Ascending aorta (tissue), 2 donors: ENCODE measurements at regions not wholly inside any gene's neighbourhood (a gene's known extent, or its start where the extent isn't known, plus 50 kb on each side); places are given as distances from the start of the nearest gene placed in this dataset.

Experiments
- DNase-seq, 2 donors: peaks; one replicate each; pipeline ENCODE4 v3.0.0-alpha.2; 2019; ENCODE audit warnings: low spot score in 2 of 2
- H3K27ac ChIP-seq, 2 donors: fragments of 200-600 bp; sonication (generic); one replicate each; pipeline ENCODE4 v1.5.1; 2016 to 2017; ENCODE audit warnings: mild to moderate bottlenecking in 1 of 2
- H3K27me3 ChIP-seq: fragments of 200-600 bp; sonication (generic); one replicate; pipeline ENCODE4 v1.5.1; 2017
- H3K36me3 ChIP-seq, 2 donors: fragments of 200-600 bp; sonication (generic); one replicate each; pipeline ENCODE4 v1.5.1; 2016
- H3K4me1 ChIP-seq, 2 donors: fragments of 200-600 bp; sonication (generic); one replicate each; pipeline ENCODE4 v1.5.1; 2016 to 2017; ENCODE audit warnings: mild to moderate bottlenecking in 1 of 2
- H3K4me3 ChIP-seq, 2 donors: fragments of 200-600 bp; sonication (generic); one replicate each; pipeline ENCODE4 v1.5.1; 2016 to 2017; ENCODE audit warnings: mild to moderate bottlenecking in 1 of 2
- H3K9me3 ChIP-seq, 2 donors: fragments of 200-600 bp; sonication (generic); one replicate each; pipeline ENCODE4 v1.5.1; 2016
- intact Hi-C: fragments of 100-400 bp; cut with DNase I; formaldehyde crosslinking; loops from one replicate; pipeline ENCODE4 v1.15.1; 2023
- TF ChIP-seq, protein P1 (sequence below), 3 experiments: fragments of 200-600 bp in 2 of 3; fragments of 450-650 bp in 1 of 3; sonication (generic) in 2 of 3; IDR thresholded peaks; one replicate each; pipeline ENCODE4 v1.5.1; 2016 to 2019; ENCODE audit warnings: antibody characterized with exemption in 3 of 3, mild to moderate bottlenecking in 1 of 3, moderate library complexity in 1 of 3

DNA sequence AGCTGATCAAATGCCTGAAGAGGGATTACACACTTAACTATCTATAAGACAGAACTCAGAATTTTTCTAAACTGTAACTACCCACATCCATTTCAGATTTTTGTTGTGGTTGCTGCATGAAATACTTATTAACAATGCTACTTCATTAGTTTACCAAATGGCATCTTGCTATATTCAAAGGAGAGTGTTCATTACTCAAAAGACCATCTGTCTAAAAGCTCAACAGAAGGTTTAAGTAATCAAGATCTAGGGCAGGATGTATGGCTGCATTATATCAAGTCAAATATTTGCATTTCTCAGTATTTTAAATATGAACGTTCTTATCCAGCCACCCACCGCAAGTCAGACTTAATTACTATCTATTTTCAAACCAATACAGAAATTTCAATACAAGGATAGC, 79.9 kb downstream of the SIPA1L2 start:
- Histone ChIP-seq H3K4me1 (peaks cover 0 to 7% of the 10 kb centered on the region in 2 donors), H3K4me3 (no peak overlapping the region), H3K36me3 (no peaks in the 10 kb centered on the region), H3K27me3 (no peaks in the 10 kb centered on the region), H3K9me3 (no peaks in the 10 kb centered on the region), H3K27ac (no peak overlapping the region)
- intact Hi-C loops: no loop called here
- TF ChIP-seq, protein P1, sequence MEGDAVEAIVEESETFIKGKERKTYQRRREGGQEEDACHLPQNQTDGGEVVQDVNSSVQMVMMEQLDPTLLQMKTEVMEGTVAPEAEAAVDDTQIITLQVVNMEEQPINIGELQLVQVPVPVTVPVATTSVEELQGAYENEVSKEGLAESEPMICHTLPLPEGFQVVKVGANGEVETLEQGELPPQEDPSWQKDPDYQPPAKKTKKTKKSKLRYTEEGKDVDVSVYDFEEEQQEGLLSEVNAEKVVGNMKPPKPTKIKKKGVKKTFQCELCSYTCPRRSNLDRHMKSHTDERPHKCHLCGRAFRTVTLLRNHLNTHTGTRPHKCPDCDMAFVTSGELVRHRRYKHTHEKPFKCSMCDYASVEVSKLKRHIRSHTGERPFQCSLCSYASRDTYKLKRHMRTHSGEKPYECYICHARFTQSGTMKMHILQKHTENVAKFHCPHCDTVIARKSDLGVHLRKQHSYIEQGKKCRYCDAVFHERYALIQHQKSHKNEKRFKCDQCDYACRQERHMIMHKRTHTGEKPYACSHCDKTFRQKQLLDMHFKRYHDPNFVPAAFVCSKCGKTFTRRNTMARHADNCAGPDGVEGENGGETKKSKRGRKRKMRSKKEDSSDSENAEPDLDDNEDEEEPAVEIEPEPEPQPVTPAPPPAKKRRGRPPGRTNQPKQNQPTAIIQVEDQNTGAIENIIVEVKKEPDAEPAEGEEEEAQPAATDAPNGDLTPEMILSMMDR (IDR thresholded peaks at IDR 0.05): no peak
- DNase-seq: no peak

DNA sequence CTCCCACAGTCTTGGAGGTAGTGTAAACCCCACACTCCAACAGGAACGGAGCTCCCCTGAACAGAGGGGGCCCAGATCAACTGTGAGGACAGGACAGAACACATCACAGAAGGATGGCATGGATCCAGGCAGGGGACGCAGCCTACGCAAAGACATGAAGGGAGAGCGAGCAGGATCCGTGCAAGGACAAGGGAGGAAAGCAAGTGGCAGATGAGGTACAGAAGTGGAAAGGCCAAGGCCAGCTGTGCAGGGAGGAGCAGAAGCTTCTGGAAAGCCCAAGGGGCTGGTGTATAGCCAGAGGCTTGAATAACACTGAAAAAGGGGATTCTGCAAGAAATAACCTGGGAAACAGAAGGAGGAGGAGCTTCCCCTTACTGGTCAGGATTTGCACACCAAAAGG, 81.2 kb downstream of the SIPA1L2 start:
- Histone ChIP-seq H3K4me3 (no peak overlapping the region), H3K27me3 (no peaks in the 10 kb centered on the region), H3K9me3 (no peaks in the 10 kb centered on the region), H3K27ac (no peak overlapping the region), H3K36me3 (no peaks in the 10 kb centered on the region), H3K4me1 (peaks cover 0 to 4% of the 10 kb centered on the region in 2 donors)
- DNase-seq: no peak
- TF ChIP-seq, protein P1 (IDR thresholded peaks at IDR 0.05): no peak
- intact Hi-C loops: no loop called here

DNA sequence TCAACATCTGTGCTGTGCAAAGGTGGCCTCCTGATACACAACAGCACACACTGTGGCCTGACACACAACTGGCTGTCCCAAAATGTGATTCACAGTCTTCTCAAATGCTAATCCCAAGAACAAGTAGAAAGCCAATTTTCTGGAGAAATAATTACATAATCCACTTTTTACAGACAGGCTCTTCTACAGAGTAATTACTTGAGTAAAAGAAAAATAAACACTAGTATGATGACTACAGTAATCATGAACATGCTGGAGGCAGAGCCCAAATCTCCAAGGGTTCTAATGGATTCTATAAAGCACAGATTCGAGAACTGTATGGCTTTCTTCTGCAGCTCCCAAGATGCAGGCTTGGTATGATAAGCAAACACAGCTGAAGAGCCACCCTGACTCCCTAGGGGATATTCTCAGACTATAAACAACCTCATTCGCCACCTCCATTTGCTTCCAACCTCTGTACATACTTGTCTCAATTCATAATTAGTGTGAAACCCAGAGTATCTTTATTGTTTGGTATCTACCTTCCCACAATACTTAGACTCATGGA, 81.9 kb downstream of the SIPA1L2 start:
- Histone ChIP-seq H3K36me3 (no peaks in the 10 kb centered on the region), H3K27me3 (no peaks in the 10 kb centered on the region), H3K4me3 (no peak overlapping the region), H3K9me3 (no peaks in the 10 kb centered on the region), H3K27ac (no peak overlapping the region), H3K4me1 (peaks cover 0 to 3% of the 10 kb centered on the region in 2 donors)
- TF ChIP-seq, protein P1 (IDR thresholded peaks at IDR 0.05): no peak
- intact Hi-C loops: no loop called here
- DNase-seq: no peak

DNA sequence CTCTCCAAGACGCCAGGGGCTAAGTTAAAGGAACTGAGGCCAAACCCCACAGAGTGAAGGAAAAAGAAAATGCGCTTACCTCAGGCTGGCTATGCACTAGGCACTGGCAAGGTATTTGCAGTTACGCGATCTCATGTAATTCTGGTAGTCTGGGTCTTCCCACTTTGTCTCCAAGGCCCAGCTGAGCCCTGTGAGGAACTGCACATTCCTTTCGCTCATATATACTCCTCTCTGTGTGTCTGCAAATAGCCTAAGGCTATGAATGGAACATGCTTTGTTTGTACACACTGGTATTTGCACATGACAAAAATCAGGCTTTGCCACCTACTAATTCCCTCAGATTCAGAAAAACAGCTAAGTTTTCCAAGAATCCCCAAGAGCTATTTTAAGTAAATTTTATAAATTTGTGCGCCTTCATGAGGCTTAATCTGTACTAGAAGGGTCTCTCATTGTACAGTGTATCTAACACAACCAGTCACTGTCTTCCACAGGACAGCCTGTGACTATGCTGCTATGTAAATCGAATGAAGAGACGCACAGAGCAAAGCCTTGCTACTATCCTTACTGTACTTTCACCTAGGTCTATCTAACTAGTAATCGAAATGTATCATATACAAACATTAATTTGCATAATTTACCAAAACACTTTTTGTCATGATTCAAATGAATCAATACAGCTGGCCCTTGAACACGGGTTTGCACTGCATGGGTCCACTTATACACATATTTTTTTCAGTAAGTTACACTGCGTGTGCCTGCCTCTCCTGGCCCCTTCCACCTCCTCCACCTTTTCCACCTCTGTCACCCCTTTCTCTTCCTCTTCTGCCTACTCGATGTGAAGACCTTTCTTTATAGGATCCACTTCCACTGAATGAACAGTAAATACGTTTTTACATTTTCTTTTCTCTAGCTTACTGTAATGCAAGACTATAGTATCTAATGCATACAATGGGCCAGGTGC, 87.0 kb downstream of the SIPA1L2 start:
- intact Hi-C loops: no loop called here

DNA sequence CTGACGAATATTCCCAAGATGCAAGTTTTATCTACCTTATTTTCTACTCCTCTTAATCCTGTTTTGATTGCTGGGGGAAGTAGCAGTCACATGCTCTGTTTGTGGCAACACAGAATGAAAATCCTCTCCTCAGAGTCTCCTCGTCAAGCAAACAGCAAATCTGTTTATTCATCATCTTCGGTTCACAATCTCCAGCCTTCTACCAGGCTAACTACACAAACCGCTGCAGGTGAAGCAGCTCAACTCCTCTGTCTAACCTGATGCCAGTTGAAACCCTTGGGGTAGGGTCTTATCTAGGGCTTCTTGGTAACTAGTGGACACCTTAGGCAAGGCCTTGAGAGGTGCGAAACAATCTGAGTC, 91.0 kb downstream of the SIPA1L2 start:
- Histone ChIP-seq H3K4me1 (no peaks in the 10 kb centered on the region), H3K9me3 (no peaks in the 10 kb centered on the region), H3K27ac (no peak overlapping the region), H3K27me3 (no peaks in the 10 kb centered on the region), H3K4me3 (no peak overlapping the region), H3K36me3 (no peaks in the 10 kb centered on the region)
- DNase-seq: no peak
- TF ChIP-seq, protein P1 (IDR thresholded peaks at IDR 0.05): no peak
- intact Hi-C loops: no loop called here

More for the DNA sequence above, 87.0 kb downstream of the SIPA1L2 start:
- H3K9me3 ChIP-seq: no peaks in the 10 kb centered on the region
- H3K4me3 ChIP-seq: no peak overlapping the region
- no peak overlapping the region for H3K27ac ChIP-seq
- no peaks in the 10 kb centered on the region for H3K27me3 ChIP-seq
- no peaks in the 10 kb centered on the region for H3K4me1 ChIP-seq
- H3K36me3 ChIP-seq: no peaks in the 10 kb centered on the region
- TF ChIP-seq, protein P1 (IDR thresholded peaks at IDR 0.05): no peak
- DNase-seq: no peak
